Omental fat pad (tissue), 3 donors: ENCODE measurements at regions not wholly inside any gene's neighbourhood (a gene's known extent, or its start where the extent isn't known, plus 50 kb on each side); places are given as distances from the start of the nearest gene placed in this dataset.
A peak's percentile ranks its signal among the peaks of the same experiment; 100 is the strongest.

Experiments
- ATAC-seq: fragments of 150-250 bp; one replicate; pipeline ENCODE4 v1.9.1; 2016; ENCODE audit warnings: mild to moderate bottlenecking, moderate library complexity; ENCODE audit not compliant: low FRiP score
- DNase-seq: peaks from one replicate; pipeline ENCODE4 v3.0.0-alpha.2; 2019; ENCODE audit warnings: low spot score
- CTCF ChIP-seq, 3 donors: fragments of 450-650 bp; IDR thresholded peaks; one replicate each; pipeline ENCODE4 v1.5.1; 2016 to 2017; ENCODE audit warnings: antibody characterized with exemption in 3 of 3, mild to moderate bottlenecking in 3 of 3, moderate library complexity in 2 of 3

DNA sequence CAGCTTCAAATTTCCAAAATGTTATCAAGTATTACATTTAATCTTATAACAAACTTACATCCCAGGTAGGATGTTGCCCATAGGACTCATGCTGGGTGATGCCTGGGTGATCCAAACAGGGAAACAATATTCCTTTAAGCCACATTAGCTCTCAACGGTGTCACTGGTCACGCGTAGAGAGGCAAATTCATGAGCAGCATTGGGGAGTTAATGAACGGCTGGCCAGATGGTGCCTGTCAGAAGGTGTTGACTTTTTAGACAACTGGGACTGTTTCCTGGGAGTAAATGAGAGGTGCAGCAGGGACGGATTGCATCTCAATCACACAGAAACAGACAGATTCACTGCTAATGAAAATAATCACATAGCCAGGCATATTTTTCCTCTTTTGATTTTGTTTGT is 83.3 kb upstream of the ID4 start:
- TF ChIP-seq CTCF (IDR thresholded peaks at IDR 0.05) = no peak
- ATAC-seq = no peak
- no peak for DNase-seq

DNA sequence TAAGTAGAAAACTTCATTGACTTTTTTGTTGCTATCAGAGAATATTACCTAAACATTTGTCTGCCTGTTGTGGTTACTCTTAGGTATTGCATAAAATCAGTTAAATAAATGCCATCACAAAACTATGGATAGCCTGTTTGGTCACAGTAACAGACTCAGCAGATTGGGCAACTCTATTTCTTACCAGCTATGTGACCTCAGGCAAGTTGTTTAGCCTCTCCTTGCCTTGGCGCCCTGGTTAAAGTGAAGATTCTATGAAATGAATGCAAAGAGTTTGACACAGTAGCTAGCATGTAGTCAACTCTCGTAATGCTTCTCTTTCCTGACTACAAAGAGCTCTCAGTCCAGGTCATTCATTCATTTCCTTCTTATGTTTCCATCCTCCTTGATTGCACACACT is 82.5 kb upstream of the ID4 start:
- TF ChIP-seq CTCF (IDR thresholded peaks at IDR 0.05) = no peak
- no peak for DNase-seq
- ATAC-seq = no peak

GRCh38 chr6:19755181-19755580 is 82.0 kb upstream of the ID4 start:
- ATAC-seq (no peak), DNase-seq (no peak)
- TF ChIP-seq CTCF (IDR thresholded peaks at IDR 0.05) = no peak

GRCh38 chr6:19757036-19757435 is 80.1 kb upstream of the ID4 start:
- DNase-seq (no peak), ATAC-seq (no peak)
- TF ChIP-seq CTCF (IDR thresholded peaks at IDR 0.05) = no peak

GRCh38 chr6:19759117-19759880 is 77.9 kb upstream of the ID4 start:
- DNase-seq (no peak), ATAC-seq (peak; percentile 21)
- TF ChIP-seq CTCF (IDR thresholded peaks at IDR 0.05) = no peak

- DNase-seq (no peak), ATAC-seq (no peak)
- no peak for TF ChIP-seq CTCF (IDR thresholded peaks at IDR 0.05)
Measured at GRCh38 chr6:19761121-19761520, 76.0 kb upstream of the ID4 start.

- ATAC-seq = no peak
- no peak for TF ChIP-seq CTCF (IDR thresholded peaks at IDR 0.05)
- no peak for DNase-seq
Measured at GRCh38 chr6:19771753-19772336, 65.3 kb upstream of the ID4 start.
